MCF 10A (cell line): ENCODE measurements at regions not wholly inside any gene's neighbourhood (a gene's known extent, or its start where the extent isn't known, plus 50 kb on each side); places are given as distances from the start of the nearest gene placed in this dataset.
A peak's percentile ranks its signal among the peaks of the same experiment; 100 is the strongest.

Experiments used
- BruUV-seq: library from RNA; stranded (reverse); fragments of 400-500 nt; replicated peaks from 2 replicates; lab custom pipeline; 2021; lab: Mats Ljungman, UMichigan
- CTCF ChIA-PET: fragments of 300-600 bp; sonication (Branson Sonifier 250); formaldehyde crosslinking; extraction: SDS; loops from one replicate; lab custom pipeline; 2021; ENCODE audit warnings: antibody characterized with exemption, inconsistent platforms; lab: Yijun Ruan, JAX
- POLR2A ChIA-PET: fragments of 300-600, 350-650 bp; sonication (Branson Sonifier 250); formaldehyde crosslinking; extraction: SDS; loops from one replicate; lab custom pipeline; 2020; ENCODE audit warnings: antibody characterized with exemption, inconsistent platforms; lab: Yijun Ruan, JAX
- DNase-seq: peaks from one replicate; pipeline ENCODE4 v3.0.0-alpha.2; 2018; ENCODE audit not compliant: unreplicated experiment
- H3K27ac Mint-ChIP-seq: one replicate; pipeline ENCODE4 v1.8.0; 2022; ENCODE audit warnings: mild to moderate bottlenecking, low read depth, mixed read lengths; ENCODE audit not compliant: unreplicated experiment
- H3K27me3 Mint-ChIP-seq: one replicate; pipeline ENCODE4 v1.8.0; 2022; ENCODE audit warnings: mixed read lengths; ENCODE audit not compliant: insufficient read depth, unreplicated experiment
- H3K36me3 Mint-ChIP-seq: one replicate; pipeline ENCODE4 v1.8.0; 2022; ENCODE audit warnings: mild to moderate bottlenecking, moderate library complexity, mixed read lengths; ENCODE audit not compliant: insufficient read depth, unreplicated experiment
- H3K4me1 Mint-ChIP-seq: one replicate; pipeline ENCODE4 v1.8.0; 2022; ENCODE audit warnings: mixed read lengths; ENCODE audit not compliant: insufficient read depth, unreplicated experiment
- H3K4me3 Mint-ChIP-seq: one replicate; pipeline ENCODE4 v1.8.0; 2022; ENCODE audit warnings: mild to moderate bottlenecking, moderate library complexity, mixed read lengths; ENCODE audit not compliant: unreplicated experiment
- H3K9me3 Mint-ChIP-seq: one replicate; pipeline ENCODE4 v1.8.0; 2022; ENCODE audit warnings: mixed read lengths; ENCODE audit not compliant: unreplicated experiment
- intact Hi-C: fragments of 100-400 bp; cut with micrococcal nuclease; formaldehyde crosslinking; loops from 2 replicates; pipeline ENCODE4 v1.14.1; 2022
- TF ChIP-seq, protein P1 (sequence below): fragments of 200-600 bp; IDR thresholded peaks from one replicate; pipeline ENCODE4 v1.8.0; 2022; ENCODE audit warnings: antibody characterized with exemption, mild to moderate bottlenecking; ENCODE audit not compliant: unreplicated experiment

DNA sequence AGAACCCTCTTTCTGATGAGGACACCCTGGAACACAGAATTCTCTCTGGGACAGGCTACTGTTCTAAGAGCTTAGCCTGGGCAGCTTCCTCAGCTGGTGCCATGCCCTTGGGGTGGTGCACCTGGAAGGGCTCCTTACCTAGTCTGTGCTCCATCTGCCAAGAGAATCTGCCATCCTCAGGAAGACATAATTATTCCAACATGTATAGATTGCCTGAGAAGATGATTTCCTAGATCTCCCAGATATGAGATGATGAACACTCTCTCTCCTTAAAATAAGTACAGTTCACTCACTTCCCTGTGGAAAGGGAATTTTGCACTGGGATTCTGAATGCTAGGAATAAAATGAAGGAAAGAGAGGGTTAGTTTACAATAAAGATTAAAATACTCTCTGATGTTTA is 87.6 kb downstream of the NENF start:
- CTCF ChIA-PET = interaction anchor here (0.5 to 1.4 kb wide), 6 partner anchors 8 to 158 kb away, joined by 3 to 6 read pairs (median 4); no protein-coding TSS in a partner anchor
- intact Hi-C loops = no loop called here
- no peaks in the 10 kb centered on the region for H3K9me3 Mint-ChIP-seq
- no peak overlapping the region for H3K27ac Mint-ChIP-seq
- BruUV-seq = no TSS peak
- H3K4me3 Mint-ChIP-seq = no peak overlapping the region
- no peak for DNase-seq
- TF ChIP-seq, protein P1, sequence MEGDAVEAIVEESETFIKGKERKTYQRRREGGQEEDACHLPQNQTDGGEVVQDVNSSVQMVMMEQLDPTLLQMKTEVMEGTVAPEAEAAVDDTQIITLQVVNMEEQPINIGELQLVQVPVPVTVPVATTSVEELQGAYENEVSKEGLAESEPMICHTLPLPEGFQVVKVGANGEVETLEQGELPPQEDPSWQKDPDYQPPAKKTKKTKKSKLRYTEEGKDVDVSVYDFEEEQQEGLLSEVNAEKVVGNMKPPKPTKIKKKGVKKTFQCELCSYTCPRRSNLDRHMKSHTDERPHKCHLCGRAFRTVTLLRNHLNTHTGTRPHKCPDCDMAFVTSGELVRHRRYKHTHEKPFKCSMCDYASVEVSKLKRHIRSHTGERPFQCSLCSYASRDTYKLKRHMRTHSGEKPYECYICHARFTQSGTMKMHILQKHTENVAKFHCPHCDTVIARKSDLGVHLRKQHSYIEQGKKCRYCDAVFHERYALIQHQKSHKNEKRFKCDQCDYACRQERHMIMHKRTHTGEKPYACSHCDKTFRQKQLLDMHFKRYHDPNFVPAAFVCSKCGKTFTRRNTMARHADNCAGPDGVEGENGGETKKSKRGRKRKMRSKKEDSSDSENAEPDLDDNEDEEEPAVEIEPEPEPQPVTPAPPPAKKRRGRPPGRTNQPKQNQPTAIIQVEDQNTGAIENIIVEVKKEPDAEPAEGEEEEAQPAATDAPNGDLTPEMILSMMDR = no peak
- H3K4me1 Mint-ChIP-seq = peaks cover under 1% of the 10 kb centered on the region
- H3K36me3 Mint-ChIP-seq = no peaks in the 10 kb centered on the region
- POLR2A ChIA-PET = no interaction called here
- H3K27me3 Mint-ChIP-seq = peaks cover 11% of the 10 kb centered on the region

GRCh38 chr1:212520746-212521145 is 87.8 kb upstream of the ATF3 start:
- DNase-seq = no peak
- no peak overlapping the region for H3K27ac Mint-ChIP-seq
- CTCF ChIA-PET = interaction anchor here (0.5 to 1.4 kb wide), 3 partner anchors 20 to 120 kb away, joined by 4 to 6 read pairs (median 5); no protein-coding TSS in a partner anchor
- POLR2A ChIA-PET = no interaction called here
- TF ChIP-seq, protein P1 = no peak
- intact Hi-C loops = no loop called here
- peaks cover 5% of the 10 kb centered on the region for H3K4me1 Mint-ChIP-seq
- no peaks in the 10 kb centered on the region for H3K9me3 Mint-ChIP-seq
- no TSS peak for BruUV-seq
- no peak overlapping the region for H3K4me3 Mint-ChIP-seq
- peaks cover 6% of the 10 kb centered on the region for H3K27me3 Mint-ChIP-seq
- no peaks in the 10 kb centered on the region for H3K36me3 Mint-ChIP-seq

- ChIA-PET POLR2A (interaction anchor here (0.9 to 1.6 kb wide), 5 partner anchors 12 to 223 kb away, joined by 3 to 5 read pairs (median 3); no protein-coding TSS in a partner anchor), CTCF (interaction anchor here (0.6 to 2.0 kb wide), 5 partner anchors 9 to 239 kb away, joined by 3 to 15 read pairs (median 4); no protein-coding TSS in a partner anchor)
- DNase-seq = peak; percentile 51
- Mint-ChIP-seq H3K27me3 (peaks cover 17% of the 10 kb centered on the region), H3K4me3 (no peak overlapping the region), H3K4me1 (peaks cover 10% of the 10 kb centered on the region), H3K27ac (no peak overlapping the region), H3K36me3 (no peaks in the 10 kb centered on the region), H3K9me3 (no peaks in the 10 kb centered on the region)
- no TSS peak for BruUV-seq
- intact Hi-C loops = no loop called here
- TF ChIP-seq, protein P1 = no peak
Observed at GRCh38 chr1:212525479-212526110, 83.0 kb upstream of the ATF3 start.

DNA sequence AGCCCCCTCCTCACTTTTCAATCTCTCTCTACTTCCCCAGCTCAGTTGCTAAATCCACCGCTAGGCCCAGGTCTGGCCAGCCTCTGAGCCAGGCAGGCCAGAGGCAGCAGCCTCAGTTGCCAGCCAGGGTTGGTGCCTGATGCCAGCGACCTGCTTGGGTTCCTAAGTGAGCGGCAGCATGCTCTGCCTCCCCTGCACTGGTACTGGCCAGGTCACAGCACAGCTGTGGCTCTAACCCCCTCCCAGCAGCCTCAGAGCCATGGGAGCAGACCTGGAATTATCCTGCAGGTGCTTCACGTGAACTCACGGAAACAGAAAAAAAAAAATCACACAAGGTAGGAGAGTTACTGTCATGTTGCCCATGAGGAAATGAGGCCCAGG is 82.5 kb upstream of the ATF3 start:
- ChIA-PET CTCF (interaction anchor here (0.6 to 2.0 kb wide), 7 partner anchors 9 to 469 kb away, joined by 3 to 15 read pairs (median 4); no protein-coding TSS in a partner anchor), POLR2A (interaction anchor here (0.9 to 1.6 kb wide), 3 partner anchors 11 to 28 kb away, joined by 3 to 5 read pairs (median 3); no protein-coding TSS in a partner anchor)
- BruUV-seq = no TSS peak
- no peak overlapping the region for H3K27ac Mint-ChIP-seq
- peaks cover 10% of the 10 kb centered on the region for H3K4me1 Mint-ChIP-seq
- TF ChIP-seq, protein P1 = no peak
- H3K4me3 Mint-ChIP-seq = no peak overlapping the region
- H3K36me3 Mint-ChIP-seq = no peaks in the 10 kb centered on the region
- no peaks in the 10 kb centered on the region for H3K9me3 Mint-ChIP-seq
- H3K27me3 Mint-ChIP-seq = peaks cover 21% of the 10 kb centered on the region
- intact Hi-C loops = no loop called here
- DNase-seq = no peak
